ENCODE measurements at regions not wholly inside any gene's neighbourhood (a gene's known extent, or its start where the extent isn't known, plus 50 kb on each side); places are given as distances from the start of the nearest gene placed in this dataset.

- Histone ChIP-seq H3K27me3 (ENCODE audit: control insufficient read depth in 1 of 2, insufficient read depth in 2 of 2, low read length in 2 of 2) (no peaks in the 10 kb centered on the region), H3K9me3 (ENCODE audit: control insufficient read depth in 1 of 2, insufficient read depth in 1 of 2, low read length in 2 of 2) (no peaks in the 10 kb centered on the region), H3K36me3 (ENCODE audit: insufficient read depth, low read length) (no peaks in the 10 kb centered on the region), H3K27ac (ENCODE audit: low read depth in 1 of 2, low read length in 2 of 2) (no peak overlapping the region), H3K4me3 (ENCODE audit: low read length) (no peak overlapping the region), H3K4me1 (ENCODE audit: insufficient read depth, low read length) (peaks cover 5% of the 10 kb centered on the region)
- no peak overlapping the region for H3K27ac Mint-ChIP-seq
- H3K4me1 Mint-ChIP-seq (ENCODE audit: low read depth): peaks cover 8% of the 10 kb centered on the region
- TF ChIP-seq CTCF (IDR thresholded peaks at IDR 0.05): no peak
- ATAC-seq (ENCODE audit: poor library complexity): no peak
- no peaks in the 10 kb centered on the region for H3K9me3 Mint-ChIP-seq
- H3K4me3 Mint-ChIP-seq: no peak overlapping the region
- ChIA-PET POLR2A (interaction anchor here (1.0 kb wide), 1 partner anchor 13 kb away, joined by 3 read pairs; no protein-coding TSS in a partner anchor), CTCF (no interaction called here)
- DNase-seq: peak in 2 of 14 experiments; percentile 18 to 21
- peaks cover 3% of the 10 kb centered on the region for H3K27me3 Mint-ChIP-seq
- intact Hi-C loops (cut with DNase I, micrococcal nuclease): no loop called here
- no peaks in the 10 kb centered on the region for H3K36me3 Mint-ChIP-seq (ENCODE audit: low read depth)
Observed at GRCh38 chr13:46983881-46984280, 87.0 kb upstream of the HTR2A start.

- CTCF ChIA-PET: no interaction called here
Observed at GRCh38 chr13:46982856-46983582, 86.2 kb upstream of the HTR2A start.

GRCh38 chr13:46975173-46975572 lies 78.3 kb upstream of the HTR2A start:
- H3K27me3 ChIP-seq (ENCODE audit: control insufficient read depth in 1 of 2, insufficient read depth in 2 of 2, low read length in 2 of 2): peaks cover 0 to 3% of the 10 kb centered on the region in 2 experiments
- Mint-ChIP-seq H3K27ac (no peak overlapping the region), H3K27me3 (peaks cover 4% of the 10 kb centered on the region), H3K36me3 (ENCODE audit: low read depth) (no peaks in the 10 kb centered on the region), H3K4me1 (ENCODE audit: low read depth) (no peaks in the 10 kb centered on the region), H3K9me3 (peaks cover 7% of the 10 kb centered on the region), H3K4me3 (no peak overlapping the region)
- POLR2A ChIA-PET: no interaction called here
- no peak overlapping the region for H3K27ac ChIP-seq (ENCODE audit: low read depth in 1 of 2, low read length in 2 of 2)
- CTCF ChIA-PET: no interaction called here
- H3K9me3 ChIP-seq (ENCODE audit: control insufficient read depth in 1 of 2, insufficient read depth in 1 of 2, low read length in 2 of 2): peaks cover 5 to 17% of the 10 kb centered on the region in 2 experiments
- intact Hi-C loops (cut with DNase I, micrococcal nuclease): no loop called here
- TF ChIP-seq CTCF (IDR thresholded peaks at IDR 0.05): no peak
- no peak for DNase-seq
- no peak overlapping the region for H3K4me3 ChIP-seq (ENCODE audit: low read length)
- no peaks in the 10 kb centered on the region for H3K4me1 ChIP-seq (ENCODE audit: insufficient read depth, low read length)
- no peaks in the 10 kb centered on the region for H3K36me3 ChIP-seq (ENCODE audit: insufficient read depth, low read length)
- ATAC-seq (ENCODE audit: poor library complexity): no peak

More at GRCh38 chr13:46982856-46983582, 86.2 kb upstream of the HTR2A start:
- Mint-ChIP-seq H3K4me1 (ENCODE audit: low read depth) (peaks cover 8% of the 10 kb centered on the region), H3K36me3 (ENCODE audit: low read depth) (no peaks in the 10 kb centered on the region), H3K9me3 (no peaks in the 10 kb centered on the region), H3K27ac (no peak overlapping the region), H3K4me3 (no peak overlapping the region), H3K27me3 (no peaks in the 10 kb centered on the region)
- Histone ChIP-seq H3K27ac (ENCODE audit: low read depth in 1 of 2, low read length in 2 of 2) (no peak overlapping the region), H3K27me3 (ENCODE audit: control insufficient read depth in 1 of 2, insufficient read depth in 2 of 2, low read length in 2 of 2) (no peaks in the 10 kb centered on the region), H3K36me3 (ENCODE audit: insufficient read depth, low read length) (no peaks in the 10 kb centered on the region), H3K9me3 (ENCODE audit: control insufficient read depth in 1 of 2, insufficient read depth in 1 of 2, low read length in 2 of 2) (no peaks in the 10 kb centered on the region), H3K4me1 (ENCODE audit: insufficient read depth, low read length) (peaks cover 5% of the 10 kb centered on the region), H3K4me3 (ENCODE audit: low read length) (no peak overlapping the region)
- intact Hi-C loops (cut with DNase I, micrococcal nuclease): no loop called here
- no peak for TF ChIP-seq CTCF (IDR thresholded peaks at IDR 0.05)
- peak in 3 of 14 experiments; percentile 13 to 18 (median 14) for DNase-seq
- no peak for ATAC-seq (ENCODE audit: poor library complexity)
- POLR2A ChIA-PET: no interaction called here
